HG03354 (cell line): ENCODE measurements at regions not wholly inside any gene's neighbourhood (a gene's known extent, or its start where the extent isn't known, plus 50 kb on each side); places are given as distances from the start of the nearest gene placed in this dataset.
A peak's percentile ranks its signal among the peaks of the same experiment; 100 is the strongest.

ENCODE experiments used
- ATAC-seq: cut with Tn5 transposase; IDR thresholded peaks from one replicate; pipeline ENCODE4 v1.9.1; 2021; ENCODE audit warnings: mild to moderate bottlenecking; ENCODE audit not compliant: unreplicated experiment, poor library complexity, severe bottlenecking

- no peak for ATAC-seq
These were observed 71.9 kb upstream of the STK26 start for GRCh38 chrX:131951166-131951565.

DNA sequence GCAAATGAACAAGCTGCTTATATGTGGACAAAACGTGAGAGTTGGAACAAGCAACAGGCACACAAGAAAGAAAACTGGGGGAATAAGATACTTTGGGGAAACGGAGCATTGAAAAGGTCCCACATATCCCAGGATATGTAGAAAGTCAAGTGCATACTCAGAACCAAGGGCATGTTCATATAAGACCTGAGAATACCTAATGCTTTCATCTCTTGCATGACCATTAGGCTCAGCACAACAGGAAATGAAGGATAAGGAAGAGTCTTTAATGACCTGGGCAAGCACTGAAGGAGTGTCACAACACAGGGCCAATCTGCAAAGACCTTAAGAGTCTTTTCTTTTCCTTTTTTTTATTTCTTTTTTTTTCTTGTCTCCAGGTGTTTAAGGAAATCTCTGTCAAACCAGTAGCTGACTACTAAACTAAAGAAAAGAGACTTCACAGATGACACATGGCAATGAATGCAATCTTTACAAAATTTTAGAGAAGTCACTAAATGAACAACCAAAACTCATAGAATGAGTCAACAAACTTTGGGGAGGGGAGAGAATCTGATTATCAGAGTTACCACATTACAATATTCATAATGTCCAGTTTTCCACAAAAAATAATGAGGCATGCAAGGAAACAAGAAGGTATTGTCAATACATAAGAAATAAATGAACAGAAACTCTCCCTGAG lies 67.9 kb upstream of the STK26 start:
- peak; percentile 62 for ATAC-seq

DNA sequence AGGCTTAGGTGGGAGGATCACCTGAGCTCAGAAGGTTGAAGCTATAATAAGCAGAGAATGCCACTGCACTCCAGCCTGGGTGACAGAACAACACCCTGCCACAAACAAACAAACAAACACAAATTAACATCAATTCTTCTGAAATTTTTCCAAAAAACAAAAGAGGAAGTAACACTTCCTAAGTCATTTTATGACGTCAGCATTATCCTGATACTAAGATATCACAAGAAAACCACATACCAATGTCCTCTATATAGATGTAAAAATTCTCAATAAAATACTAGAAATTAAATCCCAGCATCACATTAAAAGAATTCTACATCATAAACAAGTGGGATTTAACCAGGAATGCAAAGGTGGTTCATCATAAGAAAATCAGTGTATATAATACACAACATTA lies 64.4 kb upstream of the STK26 start:
- no peak for ATAC-seq

DNA sequence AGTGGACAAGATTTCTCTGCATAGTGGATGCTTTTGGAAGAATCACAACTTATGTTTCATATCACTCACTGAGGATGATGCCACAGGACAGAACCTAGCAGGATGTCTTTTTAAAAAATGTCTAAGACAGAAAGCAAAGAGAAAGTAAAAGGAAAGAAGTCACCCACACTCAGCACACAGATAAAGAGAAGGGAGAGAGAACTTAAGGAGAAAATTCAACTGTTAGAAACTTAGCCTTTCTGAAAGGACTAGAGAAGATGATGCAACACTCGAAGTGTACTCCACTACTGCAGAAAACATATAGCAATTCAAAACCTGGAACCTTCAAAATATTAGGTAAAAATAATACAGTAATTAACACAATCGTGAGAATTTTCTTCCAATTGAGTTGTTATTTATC lies 52.8 kb upstream of the STK26 start:
- no peak for ATAC-seq
